ENCODE measurements at regions not wholly inside any gene's neighbourhood (a gene's known extent, or its start where the extent isn't known, plus 50 kb on each side); places are given as distances from the start of the nearest gene placed in this dataset.

- intact Hi-C loops (cut with micrococcal nuclease): no loop called here
- no peak overlapping the region for H3K4me3 Mint-ChIP-seq
- peaks cover 0 to 4% (median 0%) of the 10 kb centered on the region in 7 donors for H3K9me3 Mint-ChIP-seq
- DNase-seq: no peak
- H3K27me3 ChIP-seq (ENCODE audit: control insufficient read depth in 2 of 2, insufficient read depth in 2 of 2, low read length in 2 of 2): no peaks in the 10 kb centered on the region
- no peak overlapping the region for H3K27ac ChIP-seq (ENCODE audit: low read depth in 1 of 2, low read length in 2 of 2)
- no peaks in the 10 kb centered on the region for H3K79me2 ChIP-seq (ENCODE audit: insufficient read depth, low read length)
- H3K4me2 ChIP-seq (replicated peaks; ENCODE audit: extremely low read depth, low read length, poor library complexity, severe bottlenecking): no peak overlapping the region
- H3K36me3 ChIP-seq (replicated peaks in 1 of 2; ENCODE audit: control insufficient read depth in 1 of 2, insufficient read depth in 2 of 2, low read length in 2 of 2): no peaks in the 10 kb centered on the region
- no peak overlapping the region for H3K4me3 ChIP-seq (replicated peaks in 1 of 3; ENCODE audit: low read depth in 2 of 3, low read length in 3 of 3)
- TF ChIP-seq, protein P1, sequence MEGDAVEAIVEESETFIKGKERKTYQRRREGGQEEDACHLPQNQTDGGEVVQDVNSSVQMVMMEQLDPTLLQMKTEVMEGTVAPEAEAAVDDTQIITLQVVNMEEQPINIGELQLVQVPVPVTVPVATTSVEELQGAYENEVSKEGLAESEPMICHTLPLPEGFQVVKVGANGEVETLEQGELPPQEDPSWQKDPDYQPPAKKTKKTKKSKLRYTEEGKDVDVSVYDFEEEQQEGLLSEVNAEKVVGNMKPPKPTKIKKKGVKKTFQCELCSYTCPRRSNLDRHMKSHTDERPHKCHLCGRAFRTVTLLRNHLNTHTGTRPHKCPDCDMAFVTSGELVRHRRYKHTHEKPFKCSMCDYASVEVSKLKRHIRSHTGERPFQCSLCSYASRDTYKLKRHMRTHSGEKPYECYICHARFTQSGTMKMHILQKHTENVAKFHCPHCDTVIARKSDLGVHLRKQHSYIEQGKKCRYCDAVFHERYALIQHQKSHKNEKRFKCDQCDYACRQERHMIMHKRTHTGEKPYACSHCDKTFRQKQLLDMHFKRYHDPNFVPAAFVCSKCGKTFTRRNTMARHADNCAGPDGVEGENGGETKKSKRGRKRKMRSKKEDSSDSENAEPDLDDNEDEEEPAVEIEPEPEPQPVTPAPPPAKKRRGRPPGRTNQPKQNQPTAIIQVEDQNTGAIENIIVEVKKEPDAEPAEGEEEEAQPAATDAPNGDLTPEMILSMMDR (IDR thresholded peaks at IDR 0.05): no peak
- no peaks in the 10 kb centered on the region for H3K4me1 Mint-ChIP-seq
- no peaks in the 10 kb centered on the region for H3K4me1 ChIP-seq (ENCODE audit: control insufficient read depth in 1 of 2, insufficient read depth in 2 of 2, low read length in 2 of 2)
- no peak overlapping the region for H3K9ac ChIP-seq (ENCODE audit: insufficient read depth, low read length, poor library complexity, severe bottlenecking)
- no peak overlapping the region for H3K27ac Mint-ChIP-seq
- H4K20me1 ChIP-seq (ENCODE audit: insufficient read depth, low read length): no peaks in the 10 kb centered on the region
- no peaks in the 10 kb centered on the region for H3K27me3 Mint-ChIP-seq (ENCODE audit: low read depth in 3 of 3)
- H3K36me3 Mint-ChIP-seq: no peaks in the 10 kb centered on the region
- no peak overlapping the region for H2AFZ ChIP-seq (ENCODE audit: insufficient read depth, low read depth, low read length, poor library complexity, severe bottlenecking)
- no peaks in the 10 kb centered on the region for H3K9me3 ChIP-seq (replicated peaks in 1 of 2; ENCODE audit: control insufficient read depth in 1 of 2, insufficient read depth in 1 of 2, low read length in 2 of 2)
Measured at GRCh38 chr1:105337420-105337819, 1587.7 kb downstream of the AMY1C start.

- WGBS (ENCODE audit: insufficient coverage): no CpG with 5 or more reads among the region's 2 CpGs
Measured at GRCh38 chr1:105343317-105343716, 1593.6 kb downstream of the AMY1C start.

More at GRCh38 chr1:105343317-105343716, 1593.6 kb downstream of the AMY1C start:
- H3K27ac ChIP-seq (ENCODE audit: low read depth in 1 of 2, low read length in 2 of 2): no peak overlapping the region
- H3K9ac ChIP-seq (ENCODE audit: insufficient read depth, low read length, poor library complexity, severe bottlenecking): no peak overlapping the region
- no peaks in the 10 kb centered on the region for H3K79me2 ChIP-seq (ENCODE audit: insufficient read depth, low read length)
- no peak for DNase-seq
- no peaks in the 10 kb centered on the region for H3K4me1 Mint-ChIP-seq
- no peak overlapping the region for H3K4me3 ChIP-seq (replicated peaks in 1 of 3; ENCODE audit: low read depth in 2 of 3, low read length in 3 of 3)
- no peak overlapping the region for H3K4me3 Mint-ChIP-seq
- no peaks in the 10 kb centered on the region for H3K27me3 ChIP-seq (ENCODE audit: control insufficient read depth in 2 of 2, insufficient read depth in 2 of 2, low read length in 2 of 2)
- no peaks in the 10 kb centered on the region for H3K36me3 ChIP-seq (replicated peaks in 1 of 2; ENCODE audit: control insufficient read depth in 1 of 2, insufficient read depth in 2 of 2, low read length in 2 of 2)
- H2AFZ ChIP-seq (ENCODE audit: insufficient read depth, low read depth, low read length, poor library complexity, severe bottlenecking): no peak overlapping the region
- no peaks in the 10 kb centered on the region for H3K27me3 Mint-ChIP-seq (ENCODE audit: low read depth in 3 of 3)
- H3K4me1 ChIP-seq (ENCODE audit: control insufficient read depth in 1 of 2, insufficient read depth in 2 of 2, low read length in 2 of 2): no peaks in the 10 kb centered on the region
- H3K27ac Mint-ChIP-seq: no peak overlapping the region
- intact Hi-C loops (cut with micrococcal nuclease): no loop called here
- H3K4me2 ChIP-seq (replicated peaks; ENCODE audit: extremely low read depth, low read length, poor library complexity, severe bottlenecking): no peak overlapping the region
- TF ChIP-seq, protein P1 (IDR thresholded peaks at IDR 0.05): no peak
- peaks cover 0 to 6% (median 0%) of the 10 kb centered on the region in 7 donors for H3K9me3 Mint-ChIP-seq
- no peaks in the 10 kb centered on the region for H3K36me3 Mint-ChIP-seq
- H4K20me1 ChIP-seq (ENCODE audit: insufficient read depth, low read length): no peaks in the 10 kb centered on the region
- H3K9me3 ChIP-seq (replicated peaks in 1 of 2; ENCODE audit: control insufficient read depth in 1 of 2, insufficient read depth in 1 of 2, low read length in 2 of 2): no peaks in the 10 kb centered on the region
